ENCODE measurements at regions not wholly inside any gene's neighbourhood (a gene's known extent, or its start where the extent isn't known, plus 50 kb on each side); places are given as distances from the start of the nearest gene placed in this dataset.

DNA sequence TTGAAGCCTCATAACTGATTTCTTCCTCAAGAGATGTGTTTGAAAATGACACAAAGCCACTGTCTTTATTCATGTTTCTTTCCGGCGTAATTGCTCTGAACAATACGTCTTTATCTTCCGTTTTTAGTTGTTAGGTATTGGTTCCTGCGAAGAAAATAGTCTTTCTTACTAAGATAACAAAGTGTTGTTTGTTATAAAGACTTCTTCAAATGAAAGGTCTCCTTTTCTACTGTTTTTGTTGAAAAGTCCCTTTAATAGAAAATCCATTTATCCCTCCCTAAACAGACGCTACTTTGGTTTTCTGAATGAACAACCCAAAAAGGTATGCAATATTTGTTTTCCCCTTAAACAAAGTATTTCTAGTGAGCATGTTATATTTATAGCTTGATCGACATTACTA lies 469.1 kb downstream of the KCNJ18 start:
- TF ChIP-seq, protein P1, sequence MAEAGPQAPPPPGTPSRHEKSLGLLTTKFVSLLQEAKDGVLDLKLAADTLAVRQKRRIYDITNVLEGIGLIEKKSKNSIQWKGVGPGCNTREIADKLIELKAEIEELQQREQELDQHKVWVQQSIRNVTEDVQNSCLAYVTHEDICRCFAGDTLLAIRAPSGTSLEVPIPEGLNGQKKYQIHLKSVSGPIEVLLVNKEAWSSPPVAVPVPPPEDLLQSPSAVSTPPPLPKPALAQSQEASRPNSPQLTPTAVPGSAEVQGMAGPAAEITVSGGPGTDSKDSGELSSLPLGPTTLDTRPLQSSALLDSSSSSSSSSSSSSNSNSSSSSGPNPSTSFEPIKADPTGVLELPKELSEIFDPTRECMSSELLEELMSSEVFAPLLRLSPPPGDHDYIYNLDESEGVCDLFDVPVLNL (CRISPR knock-in tag; IDR thresholded peaks at IDR 0.05; ENCODE audit: borderline replicate concordance, low read depth) = no peak
- TF ChIP-seq, protein P2, sequence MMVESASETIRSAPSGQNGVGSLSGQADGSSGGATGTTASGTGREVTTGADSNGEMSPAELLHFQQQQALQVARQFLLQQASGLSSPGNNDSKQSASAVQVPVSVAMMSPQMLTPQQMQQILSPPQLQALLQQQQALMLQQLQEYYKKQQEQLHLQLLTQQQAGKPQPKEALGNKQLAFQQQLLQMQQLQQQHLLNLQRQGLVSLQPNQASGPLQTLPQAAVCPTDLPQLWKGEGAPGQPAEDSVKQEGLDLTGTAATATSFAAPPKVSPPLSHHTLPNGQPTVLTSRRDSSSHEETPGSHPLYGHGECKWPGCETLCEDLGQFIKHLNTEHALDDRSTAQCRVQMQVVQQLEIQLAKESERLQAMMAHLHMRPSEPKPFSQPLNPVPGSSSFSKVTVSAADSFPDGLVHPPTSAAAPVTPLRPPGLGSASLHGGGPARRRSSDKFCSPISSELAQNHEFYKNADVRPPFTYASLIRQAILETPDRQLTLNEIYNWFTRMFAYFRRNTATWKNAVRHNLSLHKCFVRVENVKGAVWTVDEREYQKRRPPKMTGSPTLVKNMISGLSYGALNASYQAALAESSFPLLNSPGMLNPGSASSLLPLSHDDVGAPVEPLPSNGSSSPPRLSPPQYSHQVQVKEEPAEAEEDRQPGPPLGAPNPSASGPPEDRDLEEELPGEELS (CRISPR knock-in tag; IDR thresholded peaks at IDR 0.05) = no peak
- TF ChIP-seq, protein P3, sequence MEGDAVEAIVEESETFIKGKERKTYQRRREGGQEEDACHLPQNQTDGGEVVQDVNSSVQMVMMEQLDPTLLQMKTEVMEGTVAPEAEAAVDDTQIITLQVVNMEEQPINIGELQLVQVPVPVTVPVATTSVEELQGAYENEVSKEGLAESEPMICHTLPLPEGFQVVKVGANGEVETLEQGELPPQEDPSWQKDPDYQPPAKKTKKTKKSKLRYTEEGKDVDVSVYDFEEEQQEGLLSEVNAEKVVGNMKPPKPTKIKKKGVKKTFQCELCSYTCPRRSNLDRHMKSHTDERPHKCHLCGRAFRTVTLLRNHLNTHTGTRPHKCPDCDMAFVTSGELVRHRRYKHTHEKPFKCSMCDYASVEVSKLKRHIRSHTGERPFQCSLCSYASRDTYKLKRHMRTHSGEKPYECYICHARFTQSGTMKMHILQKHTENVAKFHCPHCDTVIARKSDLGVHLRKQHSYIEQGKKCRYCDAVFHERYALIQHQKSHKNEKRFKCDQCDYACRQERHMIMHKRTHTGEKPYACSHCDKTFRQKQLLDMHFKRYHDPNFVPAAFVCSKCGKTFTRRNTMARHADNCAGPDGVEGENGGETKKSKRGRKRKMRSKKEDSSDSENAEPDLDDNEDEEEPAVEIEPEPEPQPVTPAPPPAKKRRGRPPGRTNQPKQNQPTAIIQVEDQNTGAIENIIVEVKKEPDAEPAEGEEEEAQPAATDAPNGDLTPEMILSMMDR (IDR thresholded peaks at IDR 0.05) = no peak
- no peak for TF ChIP-seq ZNF396 (CRISPR knock-in tag; IDR thresholded peaks at IDR 0.05; ENCODE audit: borderline replicate concordance)
- no peak for TF ChIP-seq CBFB (CRISPR knock-in tag; IDR thresholded peaks at IDR 0.05; ENCODE audit: low read depth)
- TF ChIP-seq, protein P4, sequence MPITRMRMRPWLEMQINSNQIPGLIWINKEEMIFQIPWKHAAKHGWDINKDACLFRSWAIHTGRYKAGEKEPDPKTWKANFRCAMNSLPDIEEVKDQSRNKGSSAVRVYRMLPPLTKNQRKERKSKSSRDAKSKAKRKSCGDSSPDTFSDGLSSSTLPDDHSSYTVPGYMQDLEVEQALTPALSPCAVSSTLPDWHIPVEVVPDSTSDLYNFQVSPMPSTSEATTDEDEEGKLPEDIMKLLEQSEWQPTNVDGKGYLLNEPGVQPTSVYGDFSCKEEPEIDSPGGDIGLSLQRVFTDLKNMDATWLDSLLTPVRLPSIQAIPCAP (CRISPR knock-in tag; IDR thresholded peaks at IDR 0.05) = no peak
- TF ChIP-seq, protein P5, sequence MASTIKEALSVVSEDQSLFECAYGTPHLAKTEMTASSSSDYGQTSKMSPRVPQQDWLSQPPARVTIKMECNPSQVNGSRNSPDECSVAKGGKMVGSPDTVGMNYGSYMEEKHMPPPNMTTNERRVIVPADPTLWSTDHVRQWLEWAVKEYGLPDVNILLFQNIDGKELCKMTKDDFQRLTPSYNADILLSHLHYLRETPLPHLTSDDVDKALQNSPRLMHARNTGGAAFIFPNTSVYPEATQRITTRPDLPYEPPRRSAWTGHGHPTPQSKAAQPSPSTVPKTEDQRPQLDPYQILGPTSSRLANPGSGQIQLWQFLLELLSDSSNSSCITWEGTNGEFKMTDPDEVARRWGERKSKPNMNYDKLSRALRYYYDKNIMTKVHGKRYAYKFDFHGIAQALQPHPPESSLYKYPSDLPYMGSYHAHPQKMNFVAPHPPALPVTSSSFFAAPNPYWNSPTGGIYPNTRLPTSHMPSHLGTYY (CRISPR knock-in tag; IDR thresholded peaks at IDR 0.05) = no peak
- TF ChIP-seq, protein P6, sequence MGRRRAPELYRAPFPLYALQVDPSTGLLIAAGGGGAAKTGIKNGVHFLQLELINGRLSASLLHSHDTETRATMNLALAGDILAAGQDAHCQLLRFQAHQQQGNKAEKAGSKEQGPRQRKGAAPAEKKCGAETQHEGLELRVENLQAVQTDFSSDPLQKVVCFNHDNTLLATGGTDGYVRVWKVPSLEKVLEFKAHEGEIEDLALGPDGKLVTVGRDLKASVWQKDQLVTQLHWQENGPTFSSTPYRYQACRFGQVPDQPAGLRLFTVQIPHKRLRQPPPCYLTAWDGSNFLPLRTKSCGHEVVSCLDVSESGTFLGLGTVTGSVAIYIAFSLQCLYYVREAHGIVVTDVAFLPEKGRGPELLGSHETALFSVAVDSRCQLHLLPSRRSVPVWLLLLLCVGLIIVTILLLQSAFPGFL (CRISPR knock-in tag; IDR thresholded peaks at IDR 0.05; ENCODE audit: borderline replicate concordance) = no peak

Data from WTC11 (cell line).